ENCODE measurements at regions not wholly inside any gene's neighbourhood (a gene's known extent, or its start where the extent isn't known, plus 50 kb on each side); places are given as distances from the start of the nearest gene placed in this dataset.

DNA sequence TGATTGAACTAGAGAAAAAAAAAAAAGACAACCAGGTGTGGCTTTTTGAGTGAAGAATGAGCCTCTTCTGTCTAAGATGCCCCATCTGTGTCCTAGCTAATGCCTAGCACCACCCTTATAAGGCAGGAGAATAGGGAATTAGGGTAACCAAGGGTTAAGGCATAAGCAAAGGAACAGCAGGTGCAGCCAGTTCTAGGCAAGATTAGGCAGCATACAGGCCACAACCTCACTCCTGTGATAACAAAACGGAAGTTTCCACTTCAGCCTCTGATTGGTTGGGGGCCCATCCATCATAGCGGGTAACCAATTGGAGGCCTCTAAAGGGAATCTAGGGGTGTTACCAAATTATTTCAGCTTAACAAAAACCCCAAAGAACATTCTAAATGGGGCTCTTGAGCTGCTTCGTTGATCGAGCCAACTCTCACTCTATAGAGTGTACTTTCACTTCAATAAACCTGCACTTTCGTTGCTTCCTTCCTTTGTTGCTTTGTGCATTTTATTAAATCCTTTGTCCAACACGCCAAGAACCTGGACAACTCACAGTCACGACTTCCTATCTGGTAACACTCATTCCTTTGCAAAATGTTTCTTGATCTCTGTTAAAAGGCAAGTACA is 61.9 kb upstream of the TAGAP start:
- ChIA-PET POLR2A (ENCODE audit: low non-redundant PET) (no interaction called here), CTCF (interaction anchor here (1.1 kb wide), 1 partner anchor 28 kb away, joined by 4 read pairs; no protein-coding TSS in a partner anchor)
- DNase-seq (ENCODE audit: low spot score): peak; percentile 76
- TF ChIP-seq, protein P1, sequence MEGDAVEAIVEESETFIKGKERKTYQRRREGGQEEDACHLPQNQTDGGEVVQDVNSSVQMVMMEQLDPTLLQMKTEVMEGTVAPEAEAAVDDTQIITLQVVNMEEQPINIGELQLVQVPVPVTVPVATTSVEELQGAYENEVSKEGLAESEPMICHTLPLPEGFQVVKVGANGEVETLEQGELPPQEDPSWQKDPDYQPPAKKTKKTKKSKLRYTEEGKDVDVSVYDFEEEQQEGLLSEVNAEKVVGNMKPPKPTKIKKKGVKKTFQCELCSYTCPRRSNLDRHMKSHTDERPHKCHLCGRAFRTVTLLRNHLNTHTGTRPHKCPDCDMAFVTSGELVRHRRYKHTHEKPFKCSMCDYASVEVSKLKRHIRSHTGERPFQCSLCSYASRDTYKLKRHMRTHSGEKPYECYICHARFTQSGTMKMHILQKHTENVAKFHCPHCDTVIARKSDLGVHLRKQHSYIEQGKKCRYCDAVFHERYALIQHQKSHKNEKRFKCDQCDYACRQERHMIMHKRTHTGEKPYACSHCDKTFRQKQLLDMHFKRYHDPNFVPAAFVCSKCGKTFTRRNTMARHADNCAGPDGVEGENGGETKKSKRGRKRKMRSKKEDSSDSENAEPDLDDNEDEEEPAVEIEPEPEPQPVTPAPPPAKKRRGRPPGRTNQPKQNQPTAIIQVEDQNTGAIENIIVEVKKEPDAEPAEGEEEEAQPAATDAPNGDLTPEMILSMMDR (conservative IDR thresholded peaks at IDR 0.05; ENCODE audit: low read depth): no peak
- H3K27ac ChIP-seq: no peak overlapping the region

DNA sequence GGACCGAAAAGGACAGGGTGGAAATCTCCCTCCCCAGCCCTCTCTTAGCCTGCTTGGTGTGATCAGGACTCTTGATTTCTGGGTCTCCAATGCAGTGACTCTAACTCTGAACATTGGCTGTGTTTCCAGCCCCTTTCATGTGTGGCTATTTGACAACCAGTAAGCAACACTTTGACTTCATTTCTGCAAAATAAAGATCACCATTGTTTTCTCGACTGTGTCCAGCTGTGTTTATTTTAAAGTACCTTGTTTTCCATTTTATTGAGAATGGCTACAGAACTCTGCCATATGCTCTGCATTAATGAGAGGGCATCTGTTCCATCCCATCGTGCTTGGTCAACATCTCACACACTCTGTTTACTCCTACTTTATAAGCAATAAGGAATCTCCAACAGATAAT is 60.9 kb upstream of the TAGAP start:
- POLR2A ChIA-PET (ENCODE audit: low non-redundant PET): no interaction called here
- no peak for DNase-seq (ENCODE audit: low spot score)
- H3K27ac ChIP-seq: no peak overlapping the region
- CTCF ChIA-PET: interaction anchor here (0.6 to 4.0 kb wide), 3 partner anchors 29 to 98 kb away, joined by 4 to 21 read pairs (median 7); no protein-coding TSS in a partner anchor
- TF ChIP-seq, protein P1 (conservative IDR thresholded peaks at IDR 0.05; ENCODE audit: low read depth): no peak

DNA sequence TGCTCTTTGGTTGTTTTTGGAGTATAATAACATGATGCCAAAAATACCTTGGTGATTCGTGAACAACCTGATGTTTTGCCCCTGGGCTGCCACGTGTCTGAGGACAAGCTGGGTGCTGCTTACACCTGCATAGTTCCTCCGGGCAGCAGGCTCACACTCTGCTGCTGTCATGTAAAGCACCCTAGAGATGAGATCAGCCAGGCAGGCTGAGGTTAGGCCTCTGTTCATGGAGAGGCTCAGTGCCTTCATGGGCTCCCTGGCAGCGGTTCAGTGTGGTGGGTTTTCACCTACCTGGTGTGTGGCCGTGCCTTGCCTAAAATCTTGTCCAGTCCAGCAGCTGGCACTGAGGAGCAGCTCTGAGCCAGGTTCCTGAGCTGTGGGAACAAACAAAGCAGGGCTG is 60.1 kb upstream of the TAGAP start:
- peak; percentile 13 for DNase-seq (ENCODE audit: low spot score)
- TF ChIP-seq, protein P1 (conservative IDR thresholded peaks at IDR 0.05; ENCODE audit: low read depth): no peak
- no peak overlapping the region for H3K27ac ChIP-seq
- ChIA-PET POLR2A (ENCODE audit: low non-redundant PET) (no interaction called here), CTCF (interaction anchor here (0.6 to 4.0 kb wide), 9 partner anchors 35 to 472 kb away, joined by 3 to 21 read pairs (median 4); no protein-coding TSS in a partner anchor)

DNA sequence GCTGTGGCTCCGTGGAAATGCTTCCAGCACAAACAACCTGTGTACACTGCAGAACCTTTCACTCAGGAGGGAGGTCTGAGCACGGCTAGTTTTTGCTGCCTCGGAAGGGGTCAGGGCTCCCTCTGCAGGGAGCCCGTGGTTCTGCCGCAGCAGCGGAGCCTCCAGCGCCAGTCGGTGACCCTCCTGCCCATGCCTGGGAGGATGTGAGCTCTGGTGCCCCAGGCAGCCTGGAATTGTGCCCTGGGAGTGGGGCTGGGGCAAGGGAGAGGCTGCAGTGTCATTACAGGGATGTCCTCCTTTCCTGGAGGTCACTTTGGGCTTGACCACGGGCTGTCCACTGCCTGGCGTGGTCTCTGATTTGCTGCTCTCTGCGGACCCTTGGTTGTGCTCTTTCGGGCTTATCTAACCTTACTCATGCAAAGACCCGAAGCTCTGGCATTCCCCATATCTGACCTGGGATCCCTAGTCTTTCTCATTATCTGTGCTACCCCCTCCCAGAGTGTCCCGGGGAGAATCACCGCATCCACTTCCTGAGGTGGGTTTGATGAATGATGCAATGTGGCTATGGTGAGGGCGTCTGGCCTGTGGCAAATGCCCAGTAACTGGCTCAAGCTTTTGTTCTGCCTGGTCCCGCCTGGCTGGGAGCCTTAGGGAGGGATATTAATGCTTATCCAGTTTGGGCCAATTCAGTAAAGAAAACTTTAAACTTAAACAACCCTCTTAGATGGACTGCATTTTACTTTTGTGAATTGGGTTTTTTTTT is 59.6 kb upstream of the TAGAP start:
- DNase-seq (ENCODE audit: low spot score): peak; percentile 69
- POLR2A ChIA-PET (ENCODE audit: low non-redundant PET): no interaction called here
- CTCF ChIA-PET: interaction anchor here (0.6 to 4.0 kb wide), 18 partner anchors 10 to 473 kb away, joined by 3 to 21 read pairs (median 3); partner anchors contain the start of gene TAGAP
- TF ChIP-seq, protein P1 (conservative IDR thresholded peaks at IDR 0.05; ENCODE audit: low read depth): peak; percentile 77
- H3K27ac ChIP-seq: no peak overlapping the region

DNA sequence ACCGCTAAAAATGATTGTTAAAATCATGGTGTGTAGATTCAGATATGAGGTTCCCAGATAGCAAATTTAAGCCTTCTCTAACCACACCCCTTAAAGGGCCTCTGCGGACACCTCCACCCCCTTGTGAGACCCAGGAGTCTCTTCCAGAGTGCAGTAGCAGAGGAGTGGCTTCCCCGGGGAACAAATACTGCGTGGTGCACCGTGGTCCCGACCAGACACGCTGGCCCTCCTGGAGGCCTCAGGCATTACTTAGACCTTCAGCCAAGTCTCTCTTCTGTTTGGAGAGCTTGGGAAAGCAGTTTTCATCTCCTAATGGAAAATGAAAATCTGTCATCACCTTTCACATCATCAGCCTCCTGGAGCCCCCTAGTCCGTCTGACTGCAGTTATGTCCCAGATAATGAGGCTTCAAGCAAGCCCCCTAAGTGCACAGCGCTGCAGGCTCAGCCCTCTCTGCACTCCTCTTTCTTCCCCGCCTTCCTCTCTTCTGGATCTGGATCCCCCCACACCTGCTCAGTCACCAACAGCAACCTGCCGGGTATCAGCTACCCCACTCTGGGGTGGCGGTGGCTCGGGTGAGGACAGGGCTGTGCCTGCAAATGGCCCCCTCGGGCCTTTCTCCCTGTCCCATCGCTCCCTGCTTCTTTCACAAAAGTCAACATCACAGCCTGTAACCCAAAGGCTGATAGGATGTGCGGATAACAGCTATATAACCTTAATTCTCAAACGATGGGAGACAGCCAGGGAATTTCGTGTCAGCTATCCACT is 58.8 kb upstream of the TAGAP start:
- ChIA-PET CTCF (interaction anchor here (0.6 to 4.0 kb wide), 13 partner anchors 10 to 415 kb away, joined by 3 to 21 read pairs (median 3); partner anchors contain the start of gene TAGAP), POLR2A (ENCODE audit: low non-redundant PET) (no interaction called here)
- TF ChIP-seq, protein P1 (conservative IDR thresholded peaks at IDR 0.05; ENCODE audit: low read depth): no peak
- H3K27ac ChIP-seq: no peak overlapping the region
- no peak for DNase-seq (ENCODE audit: low spot score)

All from RWPE1 (cell line).